HCT116 (cell line): ENCODE measurements at regions not wholly inside any gene's neighbourhood (a gene's known extent, or its start where the extent isn't known, plus 50 kb on each side); places are given as distances from the start of the nearest gene placed in this dataset.

ENCODE experiments used
- ATAC-seq: fragments of 200-7000 bp; cut with Tn5 transposase; 2 replicates; pipeline ENCODE4 v1.9.1; 2020; ENCODE audit warnings: mild to moderate bottlenecking, moderate library complexity
- BruUV-seq: library from RNA; stranded (reverse); fragments of 400-500 nt; replicated peaks from 2 replicates; lab custom pipeline; 2021; lab: Mats Ljungman, UMichigan
- CTCF ChIA-PET: fragments of 300-600 bp; sonication (Branson Sonifier 250); formaldehyde crosslinking; loops from one replicate; lab custom pipeline; 2021; ENCODE audit warnings: antibody characterized with exemption; lab: Charles Lee
- POLR2A ChIA-PET: fragments of 300-600, 350-600 bp; sonication (Branson Sonifier 250); formaldehyde crosslinking; loops from one replicate; lab custom pipeline; 2021; ENCODE audit warnings: antibody characterized with exemption; lab: Charles Lee
- RAD21 ChIA-PET, 2 experiments: fragments of 300-600 bp; sonication (Branson Sonifier 250); formaldehyde crosslinking; loops; one replicate each; lab custom pipeline; 2023; ENCODE audit warnings: low total read pairs in 2 of 2; ENCODE audit not compliant: uncharacterized antibody in 2 of 2, unreplicated experiment in 2 of 2, low non-redundant PET in 1 of 2; lab: Charles Lee
- DNase-seq: peaks from one replicate; pipeline ENCODE4 v3.0.0-alpha.2; 2010; ENCODE audit warnings: low read depth, low spot score
- H2AFZ ChIP-seq: fragments of 200-600 bp; shearing (Covaris generic), sonication (generic); 2 replicates; pipeline ENCODE4 v1.6.1; 2017; ENCODE audit warnings: low read depth, mixed run types, mixed read lengths, antibody characterized with exemption, low read length; ENCODE audit not compliant: poor library complexity, severe bottlenecking
- H3K27ac ChIP-seq: 2 replicates; pipeline ENCODE4 v1.5.1; 2012; ENCODE audit warnings: low read depth, low read length
- H3K27me3 ChIP-seq: fragments of 200-600 bp; sonication (generic); 2 replicates; pipeline ENCODE4 v1.6.1; 2016; ENCODE audit warnings: mixed run types, low read length, mixed read lengths; ENCODE audit not compliant: insufficient read depth
- H3K36me3 ChIP-seq, 2 experiments: fragments of 200-500 bp in 1 of 2; fragments of 200-600 bp in 1 of 2; sonication (Bioruptor generic) in 1 of 2; sonication (generic) in 1 of 2; 2 replicates each; pipeline versions ENCODE4 v1.5.1 to v1.6.1; 2014 to 2016; ENCODE audit warnings: low read length in 2 of 2, inconsistent platforms in 1 of 2, mixed read lengths in 1 of 2, mixed run types in 1 of 2; ENCODE audit not compliant: insufficient read depth in 2 of 2, control insufficient read depth in 1 of 2
- H3K4me1 ChIP-seq, 2 experiments: fragments of 200-600 bp in 1 of 2; sonication (generic) in 1 of 2; 2 replicates each; pipeline versions ENCODE4 v1.5.1 to v1.6.1; 2012 to 2017; ENCODE audit warnings: low read length in 2 of 2, inconsistent platforms in 1 of 2, mild to moderate bottlenecking in 1 of 2, mixed read lengths in 1 of 2, mixed run types in 1 of 2, moderate library complexity in 1 of 2; ENCODE audit not compliant: insufficient read depth in 2 of 2, control insufficient read depth in 1 of 2
- H3K4me2 ChIP-seq: fragments of 200-600 bp; sonication (generic); 2 replicates; pipeline ENCODE4 v1.6.1; 2017; ENCODE audit warnings: mixed run types, low read length, mixed read lengths
- H3K4me3 ChIP-seq, 2 experiments: fragments of 200-600 bp in 1 of 2; sonication (generic) in 1 of 2; replicated peaks in 1 of 2; 2 replicates each; pipeline ENCODE4 v1.5.1; 2011 to 2016; ENCODE audit warnings: low read length in 2 of 2, control low read depth in 1 of 2, low read depth in 1 of 2, mild to moderate bottlenecking in 1 of 2, mixed read lengths in 1 of 2, mixed run types in 1 of 2
- H3K79me2 ChIP-seq: fragments of 200-600 bp; sonication (generic); 2 replicates; pipeline ENCODE4 v1.6.1; 2017; ENCODE audit warnings: mild to moderate bottlenecking, mixed run types, low read length, moderate library complexity, mixed read lengths; ENCODE audit not compliant: insufficient read depth
- H3K9ac ChIP-seq: fragments of 200-600 bp; sonication (generic); 2 replicates; pipeline ENCODE4 v1.6.1; 2016; ENCODE audit warnings: low read length, mixed read lengths
- H3K9me2 ChIP-seq: fragments of 200-600 bp; sonication (generic), shearing (Covaris generic); 2 replicates; pipeline ENCODE4 v1.6.1; 2017; ENCODE audit warnings: mixed run types, mild to moderate bottlenecking, moderate library complexity; ENCODE audit not compliant: insufficient read depth
- H3K9me3 ChIP-seq, 2 experiments: fragments of 200-500 bp in 1 of 2; fragments of 200-600 bp in 1 of 2; sonication (Bioruptor generic) in 1 of 2; sonication (generic) in 1 of 2; 2 replicates each; pipeline ENCODE4 v1.6.1; 2014 to 2017; ENCODE audit warnings: low read length in 2 of 2, mixed read lengths in 2 of 2, inconsistent platforms in 1 of 2, low read depth in 1 of 2, mild to moderate bottlenecking in 1 of 2, mixed run types in 1 of 2, moderate library complexity in 1 of 2; ENCODE audit not compliant: control insufficient read depth in 1 of 2, insufficient read depth in 1 of 2
- H4K20me1 ChIP-seq: fragments of 200-600 bp; sonication (generic), shearing (Covaris generic); 2 replicates; pipeline ENCODE4 v1.6.1; 2017; ENCODE audit warnings: mixed run types, mild to moderate bottlenecking, moderate library complexity; ENCODE audit not compliant: insufficient read depth
- CBX3 ChIP-seq: IDR thresholded peaks from 2 replicates; pipeline ENCODE4 v1.6.1; 2012; ENCODE audit warnings: low read depth
- ELF1 ChIP-seq: IDR thresholded peaks from 2 replicates; pipeline ENCODE4 v1.6.1; 2012; ENCODE audit warnings: low read depth, borderline replicate concordance
- EZH2phosphoT487 ChIP-seq: fragments of 200-600 bp; IDR thresholded peaks from 2 replicates; pipeline ENCODE4 v1.6.1; 2018; ENCODE audit warnings: antibody characterized with exemption, borderline replicate concordance
- JUND ChIP-seq: IDR thresholded peaks from 2 replicates; pipeline ENCODE4 v1.6.1; 2012
- SIN3A ChIP-seq: IDR thresholded peaks from 2 replicates; pipeline ENCODE4 v1.6.1; 2012; ENCODE audit warnings: low read depth
- ZNF274 ChIP-seq: fragments of 200-500 bp; sonication (Bioruptor generic); IDR thresholded peaks from 2 replicates; pipeline ENCODE4 v1.6.1; 2014; ENCODE audit warnings: mild to moderate bottlenecking, low read depth, low read length, inconsistent platforms
- intact Hi-C: fragments of 100-400 bp; cut with micrococcal nuclease; formaldehyde crosslinking; loops from 2 replicates; pipeline ENCODE4 v1.10.0; 2022
- TF ChIP-seq, protein P1 (sequence below): IDR thresholded peaks from 2 replicates; pipeline ENCODE4 v1.6.1; 2012
- TF ChIP-seq, protein P2 (sequence below): IDR thresholded peaks from 2 replicates; pipeline ENCODE4 v1.6.1; 2012
- TF ChIP-seq, protein P3 (sequence below), 3 experiments: fragments of 200-600 bp in 1 of 3; sonication (generic) in 1 of 3; IDR thresholded peaks in 2 of 3; conservative IDR thresholded peaks in 1 of 3; 2 replicates each; pipeline ENCODE4 v1.5.1; 2012 to 2017; ENCODE audit warnings: low read depth in 2 of 3, low read length in 2 of 3, antibody characterized with exemption in 1 of 3, borderline replicate concordance in 1 of 3, control low read depth in 1 of 3, mild to moderate bottlenecking in 1 of 3, mixed read lengths in 1 of 3, mixed run types in 1 of 3, moderate library complexity in 1 of 3; ENCODE audit not compliant: insufficient read depth in 1 of 3

DNA sequence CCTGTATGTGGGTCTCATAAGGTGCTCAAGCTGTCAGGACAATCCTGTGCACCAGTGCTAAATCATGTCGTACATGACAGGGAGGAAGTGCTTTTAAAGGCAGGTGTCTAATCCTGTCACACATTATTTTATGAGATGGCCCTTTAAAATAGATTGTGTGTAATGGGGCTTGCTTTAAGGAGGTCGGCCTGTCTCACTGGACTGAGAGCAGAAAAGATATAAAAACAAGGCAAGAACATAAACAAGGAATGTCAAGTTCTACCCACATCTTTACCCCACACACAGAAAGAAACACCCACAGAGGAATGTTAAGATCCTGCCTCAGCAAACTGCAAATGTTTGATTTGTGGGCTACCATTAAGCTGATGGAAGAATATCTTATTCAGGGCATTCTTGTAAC, 279.0 kb downstream of the FOXA2 start:
- no peak overlapping the region for H2AFZ ChIP-seq
- no peaks in the 10 kb centered on the region for H4K20me1 ChIP-seq
- no peak overlapping the region for H3K27ac ChIP-seq
- H3K4me3 ChIP-seq, result no peak overlapping the region
- intact Hi-C loops, result no loop called here
- ATAC-seq (no peak), DNase-seq (no peak)
- H3K9ac ChIP-seq, result no peak overlapping the region
- no TSS peak for BruUV-seq
- ChIA-PET RAD21 (no interaction called here), POLR2A (no interaction called here), CTCF (interaction anchor here (1.0 kb wide), 1 partner anchor 8 kb away, joined by 4 read pairs; no protein-coding TSS in a partner anchor)
- H3K9me3 ChIP-seq, result no peaks in the 10 kb centered on the region
- no peak for TF ChIP-seq CBX3
- TF ChIP-seq ELF1, result no peak
- TF ChIP-seq, protein P1, sequence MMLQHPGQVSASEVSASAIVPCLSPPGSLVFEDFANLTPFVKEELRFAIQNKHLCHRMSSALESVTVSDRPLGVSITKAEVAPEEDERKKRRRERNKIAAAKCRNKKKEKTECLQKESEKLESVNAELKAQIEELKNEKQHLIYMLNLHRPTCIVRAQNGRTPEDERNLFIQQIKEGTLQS, result no peak
- no peak for TF ChIP-seq EZH2phosphoT487
- TF ChIP-seq SIN3A, result no peak
- no peak for TF ChIP-seq ZNF274
- TF ChIP-seq, protein P2, sequence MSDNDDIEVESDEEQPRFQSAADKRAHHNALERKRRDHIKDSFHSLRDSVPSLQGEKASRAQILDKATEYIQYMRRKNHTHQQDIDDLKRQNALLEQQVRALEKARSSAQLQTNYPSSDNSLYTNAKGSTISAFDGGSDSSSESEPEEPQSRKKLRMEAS, result no peak
- no peaks in the 10 kb centered on the region for H3K36me3 ChIP-seq
- peaks cover 30% of the 10 kb centered on the region for H3K27me3 ChIP-seq
- no peaks in the 10 kb centered on the region for H3K79me2 ChIP-seq
- H3K9me2 ChIP-seq, result no peaks in the 10 kb centered on the region
- no peak overlapping the region for H3K4me2 ChIP-seq
- H3K4me1 ChIP-seq, result no peaks in the 10 kb centered on the region

DNA sequence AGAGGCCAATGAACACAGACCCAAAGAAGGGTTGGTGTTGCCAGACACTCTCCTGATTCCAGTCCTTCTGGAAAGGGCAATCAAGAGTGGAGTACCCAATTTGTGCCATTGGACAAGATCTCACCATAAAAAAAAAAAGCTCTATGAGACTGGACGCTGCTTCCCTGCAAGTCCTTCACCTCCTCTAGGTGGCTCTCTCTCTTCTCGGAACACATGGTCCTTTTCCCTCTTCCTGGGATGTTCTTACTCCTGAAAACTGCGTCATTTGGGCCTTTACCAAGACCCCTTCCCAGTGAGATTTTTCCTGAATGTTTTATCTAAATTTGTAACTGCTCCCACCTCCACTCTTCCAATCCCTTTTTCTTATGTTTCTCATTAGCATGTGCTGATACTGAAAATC, 280.8 kb downstream of the FOXA2 start:
- no peak for TF ChIP-seq JUND
- TF ChIP-seq, protein P1, result no peak
- TF ChIP-seq, protein P3, sequence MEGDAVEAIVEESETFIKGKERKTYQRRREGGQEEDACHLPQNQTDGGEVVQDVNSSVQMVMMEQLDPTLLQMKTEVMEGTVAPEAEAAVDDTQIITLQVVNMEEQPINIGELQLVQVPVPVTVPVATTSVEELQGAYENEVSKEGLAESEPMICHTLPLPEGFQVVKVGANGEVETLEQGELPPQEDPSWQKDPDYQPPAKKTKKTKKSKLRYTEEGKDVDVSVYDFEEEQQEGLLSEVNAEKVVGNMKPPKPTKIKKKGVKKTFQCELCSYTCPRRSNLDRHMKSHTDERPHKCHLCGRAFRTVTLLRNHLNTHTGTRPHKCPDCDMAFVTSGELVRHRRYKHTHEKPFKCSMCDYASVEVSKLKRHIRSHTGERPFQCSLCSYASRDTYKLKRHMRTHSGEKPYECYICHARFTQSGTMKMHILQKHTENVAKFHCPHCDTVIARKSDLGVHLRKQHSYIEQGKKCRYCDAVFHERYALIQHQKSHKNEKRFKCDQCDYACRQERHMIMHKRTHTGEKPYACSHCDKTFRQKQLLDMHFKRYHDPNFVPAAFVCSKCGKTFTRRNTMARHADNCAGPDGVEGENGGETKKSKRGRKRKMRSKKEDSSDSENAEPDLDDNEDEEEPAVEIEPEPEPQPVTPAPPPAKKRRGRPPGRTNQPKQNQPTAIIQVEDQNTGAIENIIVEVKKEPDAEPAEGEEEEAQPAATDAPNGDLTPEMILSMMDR (IDR thresholded peaks at IDR 0.05 in 2 of 3, conservative IDR thresholded peaks at IDR 0.05 in 1 of 3; ENCODE audit: borderline replicate concordance in 1 of 3, insufficient read depth in 1 of 3, low read depth in 2 of 3, low read length in 2 of 3), result peak in 2 of 3 experiments; percentile 52 to 66; a peak in 4 of 6 replicates
- TF ChIP-seq, protein P2, result peak; percentile 76
- POLR2A ChIA-PET, result no interaction called here

More for the DNA sequence above, 280.8 kb downstream of the FOXA2 start:
- Histone ChIP-seq H3K9ac (no peak overlapping the region), H3K27ac (no peak overlapping the region), H2AFZ (no peak overlapping the region), H3K9me3 (no peaks in the 10 kb centered on the region), H3K4me3 (no peak overlapping the region), H3K9me2 (no peaks in the 10 kb centered on the region), H3K79me2 (no peaks in the 10 kb centered on the region), H3K4me1 (no peaks in the 10 kb centered on the region), H3K4me2 (no peak overlapping the region), H4K20me1 (no peaks in the 10 kb centered on the region), H3K27me3 (peaks cover 20% of the 10 kb centered on the region; the same call in 1 of the 2 replicates), H3K36me3 (no peaks in the 10 kb centered on the region)
- intact Hi-C loops, result no loop called here
- ChIA-PET CTCF (interaction anchor here (1.0 kb wide), 2 partner anchors 8 to 584 kb away, joined by 3 to 4 read pairs; no protein-coding TSS in a partner anchor), RAD21 (interaction anchor here in 1 of 2 experiments (0.6 kb wide), 1 partner anchor 9 kb away, joined by 3 read pairs; no protein-coding TSS in a partner anchor)
- DNase-seq (peak; percentile 18), ATAC-seq (peak; percentile 75)
- BruUV-seq, result no TSS peak
